GM19372 (cell line): ENCODE measurements at regions not wholly inside any gene's neighbourhood (a gene's known extent, or its start where the extent isn't known, plus 50 kb on each side); places are given as distances from the start of the nearest gene placed in this dataset.
"Not testable (repeated sequence)": the region's sequence is repeated elsewhere in the genome, so short reads cannot be mapped to it uniquely, and the experiment has no call there.

Source experiments
- ATAC-seq: cut with Tn5 transposase; IDR thresholded peaks from one replicate; pipeline ENCODE4 v1.9.1; 2021; ENCODE audit warnings: mild to moderate bottlenecking, low read depth, moderate library complexity; ENCODE audit not compliant: unreplicated experiment

GRCh38 chr5:17748941-17749340 lies 114.7 kb downstream of the TAF11L14 start:
- no peak for ATAC-seq

GRCh38 chr5:17755406-17755805 lies 121.1 kb downstream of the TAF11L14 start:
- not testable (repeated sequence) for ATAC-seq

- ATAC-seq: no peak
These were observed 127.1 kb downstream of the TAF11L14 start for GRCh38 chr5:17761326-17761725.

DNA sequence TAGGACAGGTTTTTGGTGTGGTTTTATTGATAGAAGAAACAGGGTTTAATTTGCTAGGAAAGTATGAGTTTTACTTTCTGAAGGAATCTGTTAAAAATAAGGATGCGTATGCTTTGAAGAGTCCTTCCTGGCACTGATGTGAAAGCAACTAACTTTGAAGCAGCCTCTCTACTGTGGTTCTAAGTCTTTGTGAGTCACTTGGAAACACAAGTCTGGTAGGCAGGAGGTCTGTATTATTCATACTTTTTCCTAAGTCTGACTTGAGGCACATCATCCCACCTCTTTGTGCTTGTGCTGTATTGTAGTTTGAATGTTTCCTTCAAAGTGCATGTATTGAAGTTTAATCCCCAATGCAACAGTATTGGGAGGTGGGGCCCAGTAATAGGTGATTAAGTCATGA lies 129.0 kb downstream of the TAF11L14 start:
- ATAC-seq: no peak

DNA sequence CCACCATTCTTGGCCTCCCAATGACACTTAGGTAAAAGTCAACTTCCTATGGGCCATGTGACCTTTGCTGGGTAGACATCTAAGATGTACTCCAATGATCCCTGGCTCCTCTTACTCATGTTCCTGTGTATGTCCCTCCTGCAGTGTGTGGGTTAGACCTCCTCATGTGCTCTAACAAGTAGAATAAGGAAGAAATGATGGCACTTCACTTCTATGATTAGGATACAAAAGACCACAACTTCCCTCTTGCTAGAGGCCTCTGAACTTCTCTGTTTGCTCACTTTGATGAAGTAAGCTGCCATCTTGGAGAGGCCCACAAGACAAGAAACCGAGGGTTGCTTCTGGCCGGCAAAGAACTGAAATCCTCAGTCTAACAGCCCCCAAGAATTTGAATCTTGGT lies 131.8 kb downstream of the TAF11L14 start:
- no peak for ATAC-seq

DNA sequence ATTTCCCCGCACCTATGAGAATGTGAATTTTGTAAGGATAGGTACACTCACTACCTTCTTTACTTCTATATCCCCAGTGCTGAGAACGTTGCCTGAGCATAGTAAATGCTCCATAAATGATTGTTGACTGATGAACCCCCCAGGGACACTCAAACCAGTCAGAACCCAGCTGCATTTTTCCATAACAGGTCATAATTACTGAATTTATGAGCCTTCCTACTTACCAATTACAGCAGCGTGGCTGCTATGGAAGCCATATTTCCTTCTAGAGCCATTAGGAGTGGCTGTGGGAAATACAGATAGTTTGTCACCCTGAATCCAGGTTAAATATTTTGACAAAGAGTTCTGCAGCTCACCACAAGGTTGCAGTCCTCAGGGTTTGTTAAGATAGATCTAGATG lies 135.0 kb downstream of the TAF11L14 start:
- ATAC-seq: no peak

- no peak for ATAC-seq
These were observed 138.0 kb downstream of the TAF11L14 start for GRCh38 chr5:17772232-17772631.

DNA sequence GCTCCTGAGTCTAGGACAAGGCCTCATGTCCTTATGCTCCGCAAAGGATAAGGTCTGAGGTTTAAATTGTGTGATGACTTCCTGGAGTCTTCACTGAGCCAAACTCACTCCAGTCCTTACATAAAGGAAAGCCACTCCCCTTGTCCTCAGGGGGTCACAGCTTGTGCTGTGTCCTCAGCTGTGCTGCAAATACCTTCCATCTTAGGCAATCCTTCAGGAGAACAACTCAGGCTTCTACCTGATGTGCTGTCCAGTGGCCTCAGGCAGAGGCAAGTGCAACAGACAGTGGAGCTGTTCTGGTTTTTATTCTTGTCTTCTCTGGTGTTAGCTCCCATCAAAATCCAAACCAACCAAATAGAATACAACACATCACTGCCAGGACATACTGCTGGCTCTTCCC lies 151.5 kb downstream of the TAF11L14 start:
- no peak for ATAC-seq

DNA sequence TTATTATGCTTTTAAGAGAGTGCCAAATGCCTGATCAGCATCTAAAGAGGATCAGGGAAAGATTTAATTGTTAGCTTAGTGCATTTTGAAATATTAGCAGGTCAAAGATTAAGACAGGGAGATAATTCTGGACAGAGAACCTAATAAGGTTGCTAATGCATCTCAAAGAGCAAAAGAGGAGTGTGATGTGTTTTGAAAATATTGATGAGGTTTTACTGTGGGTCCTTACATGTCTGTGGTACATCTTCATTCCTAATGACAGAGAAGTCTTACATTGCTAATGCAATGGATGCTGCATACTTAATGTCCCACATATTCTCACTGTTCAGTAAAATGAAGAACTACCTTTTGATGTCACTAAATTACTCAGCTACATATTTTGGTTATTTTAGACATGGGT lies 154.1 kb downstream of the TAF11L14 start:
- no peak for ATAC-seq

DNA sequence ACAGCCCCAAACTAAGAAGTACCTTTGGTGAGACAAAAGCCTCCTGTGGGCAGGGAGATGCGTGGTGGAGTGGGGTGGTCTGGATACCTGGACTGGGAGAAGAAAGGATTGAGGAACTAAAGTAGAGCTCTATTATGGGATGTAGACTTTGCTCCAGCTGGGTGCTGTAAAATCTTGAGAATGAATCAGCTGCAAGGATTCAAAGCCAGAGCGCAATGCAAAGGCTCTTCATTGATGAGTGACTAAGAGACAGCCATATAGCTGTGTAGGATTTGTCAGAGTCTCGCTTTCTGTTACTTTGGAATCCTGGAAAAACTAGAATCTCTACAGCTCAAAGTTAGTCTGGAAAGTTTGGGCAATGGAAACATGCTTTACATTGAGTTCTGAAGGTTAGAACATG lies 159.9 kb downstream of the TAF11L14 start:
- ATAC-seq: no peak

GRCh38 chr5:17794815-17795214 lies 160.6 kb downstream of the TAF11L14 start:
- ATAC-seq: no peak

DNA sequence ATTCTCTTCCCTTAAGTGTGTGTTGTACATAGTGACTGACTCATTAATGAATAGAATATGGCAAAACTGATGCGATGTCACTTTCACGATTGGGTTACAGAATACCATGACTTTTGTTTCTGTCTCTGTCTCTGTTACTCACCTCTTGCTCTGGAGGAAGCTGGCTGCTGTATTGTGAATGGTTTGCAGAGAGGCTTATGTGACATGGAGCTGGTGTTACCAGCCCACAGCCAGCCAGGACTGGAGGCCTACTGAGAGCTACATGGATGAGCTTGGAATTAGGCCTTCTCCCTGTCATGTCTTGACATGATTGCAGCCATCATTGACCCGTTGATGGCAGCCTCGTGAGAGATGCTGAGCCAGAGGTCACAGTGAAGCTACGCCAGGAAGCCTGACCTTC lies 161.9 kb downstream of the TAF11L14 start:
- ATAC-seq: no peak

- no peak for ATAC-seq
These were observed 162.6 kb downstream of the TAF11L14 start for GRCh38 chr5:17796757-17797396.

DNA sequence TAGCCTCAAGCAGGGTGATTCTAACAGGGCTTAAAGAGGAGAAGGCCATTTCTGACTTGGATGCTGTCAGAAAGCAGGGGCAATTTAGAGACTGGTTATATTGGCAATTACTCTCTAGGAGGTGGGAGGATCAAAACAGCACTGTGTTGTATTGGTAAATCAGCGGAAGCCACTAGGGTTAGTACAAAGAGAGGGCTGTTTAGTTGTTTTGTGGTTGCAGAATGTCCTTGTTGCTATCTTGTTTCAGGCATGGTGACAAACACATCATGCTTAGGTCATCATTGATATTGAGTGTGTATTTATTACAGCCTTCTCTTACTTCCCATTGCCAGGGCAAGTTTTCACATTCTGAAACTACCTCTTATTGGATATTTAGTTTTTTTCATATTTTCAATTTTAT lies 165.3 kb downstream of the TAF11L14 start:
- ATAC-seq: no peak

DNA sequence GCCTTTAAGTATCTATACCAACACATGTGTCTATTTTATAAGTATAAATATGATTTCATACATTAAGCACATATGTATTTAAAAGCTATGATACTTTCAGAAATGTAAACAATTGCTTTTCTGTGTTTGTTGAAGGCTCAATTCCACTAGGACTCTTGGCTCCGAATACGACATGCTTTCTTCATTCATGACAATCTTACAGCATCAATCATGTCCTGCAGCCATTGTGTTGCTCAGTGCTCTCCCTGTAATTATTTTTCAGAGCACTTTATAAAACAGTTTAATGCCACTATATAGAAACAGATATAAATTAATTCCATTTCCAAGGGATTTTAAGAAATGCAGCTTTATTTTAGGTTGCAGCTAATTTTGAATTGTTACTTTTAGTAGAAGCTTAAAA lies 167.3 kb downstream of the TAF11L14 start:
- no peak for ATAC-seq

DNA sequence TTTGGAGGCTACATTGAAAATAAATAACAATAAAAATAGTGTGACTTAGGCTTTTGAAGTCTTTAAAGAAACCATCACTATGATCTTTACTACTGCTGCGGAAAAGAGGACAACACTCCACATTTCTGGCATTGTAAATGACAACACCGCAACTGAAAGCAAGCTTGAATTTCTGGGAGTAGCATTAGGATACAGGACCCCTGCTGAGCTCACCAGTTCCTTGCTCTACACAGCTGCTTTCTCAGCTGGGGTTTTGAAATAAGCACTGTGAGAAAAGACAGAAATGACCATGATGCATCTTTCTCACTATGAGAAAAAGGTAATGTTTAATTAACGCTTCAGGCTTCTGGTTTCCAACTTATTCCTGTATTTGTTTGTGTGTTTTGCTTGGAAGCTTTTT lies 168.0 kb downstream of the TAF11L14 start:
- no peak for ATAC-seq

- ATAC-seq: no peak
These were observed 169.7 kb downstream of the TAF11L14 start for GRCh38 chr5:17803971-17804370.

DNA sequence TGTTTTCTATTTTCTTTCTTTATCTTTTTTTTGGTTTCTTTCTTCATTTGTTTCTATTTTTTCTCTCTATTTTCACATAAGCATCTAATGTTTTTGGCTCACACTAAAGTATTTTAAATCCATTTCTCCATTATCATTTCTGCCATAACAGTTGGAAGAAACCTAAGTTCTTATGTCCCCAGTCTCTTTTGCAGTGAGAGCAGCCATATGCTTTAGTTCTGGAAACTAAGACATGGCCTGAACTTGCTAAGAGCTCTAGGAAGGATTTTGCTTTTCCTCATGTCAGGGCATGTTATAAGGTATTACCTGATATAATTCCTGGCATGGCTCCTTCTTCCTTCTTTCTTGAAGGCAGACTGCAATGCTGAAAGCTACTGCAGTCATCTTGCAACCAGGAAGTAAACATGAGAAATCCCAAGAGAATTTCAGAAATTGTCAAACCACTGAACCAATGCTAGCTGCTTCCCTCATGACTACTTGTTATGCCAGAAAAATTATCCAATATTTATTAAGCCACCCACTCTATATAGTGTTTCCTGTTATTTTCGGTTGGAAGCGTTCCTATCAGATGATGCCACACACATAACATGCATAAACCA lies 171.1 kb downstream of the TAF11L14 start:
- ATAC-seq: no peak

DNA sequence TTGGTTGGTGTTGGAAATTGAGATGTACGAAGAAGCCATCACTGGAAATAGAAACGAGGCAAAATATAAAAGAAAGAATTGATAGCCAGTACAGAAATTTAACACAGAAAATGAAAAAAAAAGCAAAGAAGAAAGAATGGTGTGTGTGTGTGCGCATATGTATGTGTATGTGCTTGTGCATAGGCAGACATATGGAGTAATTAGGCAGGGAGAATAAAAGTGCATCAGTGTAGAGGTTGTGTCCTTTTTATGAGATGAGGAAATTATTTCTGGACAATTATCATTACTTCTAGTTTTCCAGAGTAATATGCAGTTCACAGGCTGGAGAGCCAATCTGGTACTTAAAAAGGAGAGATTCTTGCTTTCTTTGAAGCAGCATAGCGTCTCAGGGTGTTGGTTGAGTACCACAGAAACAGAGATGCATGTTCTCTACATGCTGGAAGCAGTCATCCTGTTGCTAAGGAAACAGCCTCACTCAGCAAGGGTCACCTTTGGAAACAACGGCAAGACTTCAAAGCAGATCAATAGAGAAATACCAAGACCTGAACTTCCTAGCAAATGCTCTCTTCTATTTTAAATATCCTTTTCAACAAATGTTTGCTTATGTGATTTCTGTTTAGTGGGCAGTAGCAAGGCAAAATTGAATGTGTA lies 172.7 kb downstream of the TAF11L14 start:
- no peak for ATAC-seq

- no peak for ATAC-seq
These were observed 174.3 kb downstream of the TAF11L14 start for GRCh38 chr5:17808566-17808965.

- ATAC-seq: no peak
These were observed 176.5 kb downstream of the TAF11L14 start for GRCh38 chr5:17810734-17811133.

GRCh38 chr5:17813214-17813613 lies 179.0 kb downstream of the TAF11L14 start:
- ATAC-seq: no peak
